Stimulated activated CD4-positive, alpha-beta T cell treated with anti-CD3 and anti-CD28 coated beads, Interleukin-15, amount 100 ng/mL, for 24 hours (primary cell): ENCODE measurements at regions not wholly inside any gene's neighbourhood (a gene's known extent, or its start where the extent isn't known, plus 50 kb on each side); places are given as distances from the start of the nearest gene placed in this dataset.
A peak's percentile ranks its signal among the peaks of the same experiment; 100 is the strongest.

Experiments used
- DNase-seq: peaks from one replicate; pipeline ENCODE4 v3.0.0-alpha.2; 2020

- peak; percentile 68 for DNase-seq
Observed at GRCh38 chr10:6667679-6668270, 87.7 kb upstream of the PRKCQ start.

GRCh38 chr10:6667150-6667549 is 87.1 kb upstream of the PRKCQ start:
- DNase-seq: no peak

GRCh38 chr10:6665847-6666246 is 85.8 kb upstream of the PRKCQ start:
- peak; percentile 65 for DNase-seq

- DNase-seq: no peak
Observed at GRCh38 chr10:6660460-6660859, 80.4 kb upstream of the PRKCQ start.

- DNase-seq: no peak
Observed at GRCh38 chr10:6659451-6659850, 79.4 kb upstream of the PRKCQ start.

GRCh38 chr10:6657669-6658068 is 77.6 kb upstream of the PRKCQ start:
- no peak for DNase-seq

- no peak for DNase-seq
Observed at GRCh38 chr10:6657196-6657595, 77.1 kb upstream of the PRKCQ start.

GRCh38 chr10:6654571-6654970 is 74.5 kb upstream of the PRKCQ start:
- no peak for DNase-seq

- DNase-seq: no peak
Observed at GRCh38 chr10:6650586-6650985, 70.5 kb upstream of the PRKCQ start.

GRCh38 chr10:6649903-6650302 is 69.8 kb upstream of the PRKCQ start:
- no peak for DNase-seq

GRCh38 chr10:6648894-6649720 is 69.0 kb upstream of the PRKCQ start:
- DNase-seq: no peak

- DNase-seq: peak; percentile 80
Observed at GRCh38 chr10:6647811-6648526, 67.9 kb upstream of the PRKCQ start.

GRCh38 chr10:6643962-6644361 is 63.9 kb upstream of the PRKCQ start:
- DNase-seq: no peak

GRCh38 chr10:6642876-6643275 is 62.8 kb upstream of the PRKCQ start:
- no peak for DNase-seq

- DNase-seq: no peak
Observed at GRCh38 chr10:6640433-6641040, 60.5 kb upstream of the PRKCQ start.

GRCh38 chr10:6637053-6637452 is 57.0 kb upstream of the PRKCQ start:
- DNase-seq: no peak

GRCh38 chr10:6635784-6636183 is 55.7 kb upstream of the PRKCQ start:
- no peak for DNase-seq
